ENCODE measurements at regions not wholly inside any gene's neighbourhood (a gene's known extent, or its start where the extent isn't known, plus 50 kb on each side); places are given as distances from the start of the nearest gene placed in this dataset.

DNA sequence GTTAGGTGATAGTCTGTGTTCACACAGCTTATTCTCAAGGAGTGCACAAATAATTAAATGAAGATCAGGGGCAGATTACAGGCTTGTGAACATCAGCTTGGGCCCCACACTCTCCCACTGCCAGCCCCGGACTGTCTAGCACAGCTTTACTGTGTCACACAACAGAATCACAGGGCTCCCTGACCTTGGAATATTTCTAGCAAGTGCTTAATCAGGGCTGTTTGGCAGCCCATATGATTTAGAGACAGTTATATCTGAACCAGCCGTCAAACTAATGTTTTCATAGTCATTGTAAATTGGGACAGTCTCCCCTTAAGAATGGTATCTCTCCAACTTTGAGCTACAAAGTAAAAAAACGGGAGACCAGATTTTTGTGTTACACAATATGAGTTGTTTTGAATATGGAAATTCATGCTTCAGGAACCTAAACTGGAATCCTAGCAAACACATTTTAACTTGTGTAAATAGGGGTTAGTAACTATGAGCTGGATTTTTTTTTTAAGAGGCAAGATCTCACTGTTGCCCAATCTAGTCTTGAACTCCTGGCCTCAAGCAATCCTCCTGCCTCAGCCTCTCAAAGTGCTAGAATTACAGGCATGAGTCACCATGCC is 517.6 kb downstream of the BNC2 start:
- TF ChIP-seq CTCF (IDR thresholded peaks at IDR 0.05) (no peak), EP300 (IDR thresholded peaks at IDR 0.05) (no peak), POLR2A (IDR thresholded peaks at IDR 0.05) (no peak)

Data from ovary (tissue), 3 donors.